Endothelial cell of umbilical vein (primary cell): ENCODE measurements at regions not wholly inside any gene's neighbourhood (a gene's known extent, or its start where the extent isn't known, plus 50 kb on each side); places are given as distances from the start of the nearest gene placed in this dataset.

Experiments used
- BruUV-seq: library from RNA; stranded (reverse); fragments of 400-500 nt; replicated peaks from 2 replicates; lab custom pipeline; 2021; lab: Mats Ljungman, UMichigan
- CTCF ChIA-PET: fragments of 300-600, 350-600 bp; sonication (Branson Sonifier 250); formaldehyde crosslinking; loops from one replicate; lab custom pipeline; 2021; ENCODE audit warnings: antibody characterized with exemption, inconsistent platforms; lab: Charles Lee
- POLR2A ChIA-PET: fragments of 300-600, 350-600 bp; sonication (Branson Sonifier 250); formaldehyde crosslinking; loops from one replicate; lab custom pipeline; 2021; ENCODE audit warnings: antibody characterized with exemption, inconsistent platforms; lab: Charles Lee
- DNase-seq: peaks from one replicate; pipeline ENCODE4 v3.0.0-alpha.2; 2011; ENCODE audit warnings: low read depth, low spot score
- FAIRE-seq: peaks from 2 replicates; lab custom pipeline; 2011; peaks lifted over from hg19 to GRCh38; lab: Jason Lieb, UNC
- H2AFZ ChIP-seq: 2 replicates; pipeline ENCODE4 v1.6.0; 2012; ENCODE audit warnings: low read depth, low read length, control low read depth, inconsistent platforms
- H3K27ac ChIP-seq: 2 replicates; pipeline ENCODE4 v1.5.1; 2011; ENCODE audit warnings: low read depth, mild to moderate bottlenecking, control low read depth, low read length, moderate library complexity; ENCODE audit not compliant: insufficient read depth
- H3K27me3 ChIP-seq, 2 experiments: 2 replicates each; pipeline versions ENCODE4 v1.6.0 to v1.6.1; 2011; ENCODE audit warnings: low read length in 2 of 2, mixed read lengths in 1 of 2; ENCODE audit not compliant: control insufficient read depth in 2 of 2, insufficient read depth in 2 of 2
- H3K36me3 ChIP-seq, 2 experiments: 2 replicates in 1 of 2; 3 replicates in 1 of 2; pipeline ENCODE4 v1.5.1; 2011; ENCODE audit warnings: low read length in 2 of 2, mild to moderate bottlenecking in 1 of 2, moderate library complexity in 1 of 2; ENCODE audit not compliant: control insufficient read depth in 2 of 2, insufficient read depth in 2 of 2; ENCODE audit errors: extremely low read depth in 1 of 2
- H3K4me1 ChIP-seq: 3 replicates; pipeline ENCODE4 v1.5.1; 2011; ENCODE audit warnings: mild to moderate bottlenecking, low read length; ENCODE audit not compliant: control insufficient read depth, insufficient read depth; ENCODE audit errors: extremely low read depth
- H3K4me2 ChIP-seq: 2 replicates; pipeline ENCODE4 v1.6.1; 2011; ENCODE audit warnings: low read length, control low read depth, mixed read lengths; ENCODE audit not compliant: insufficient read depth
- H3K4me3 ChIP-seq, 3 experiments: fragments of 200-600 bp in 1 of 3; sonication (generic), shearing (Covaris generic) in 1 of 3; replicated peaks in 1 of 3; 2 replicates each; pipeline ENCODE4 v1.5.1; 2011 to 2016; ENCODE audit warnings: control low read depth in 3 of 3, low read length in 3 of 3, mild to moderate bottlenecking in 2 of 3, inconsistent platforms in 1 of 3, low read depth in 1 of 3, moderate library complexity in 1 of 3; ENCODE audit not compliant: insufficient read depth in 1 of 3
- H3K79me2 ChIP-seq: 2 replicates; pipeline ENCODE4 v1.6.0; 2012; ENCODE audit warnings: low read length, inconsistent platforms; ENCODE audit not compliant: control insufficient read depth, insufficient read depth
- H3K9ac ChIP-seq: replicated peaks from 2 replicates; pipeline ENCODE3; 2011; ENCODE audit warnings: low read length, control low read depth; ENCODE audit not compliant: insufficient read depth; ENCODE audit errors: extremely low read depth
- H3K9me1 ChIP-seq: replicated peaks from 3 replicates; pipeline ENCODE4 v1.6.0; 2011; ENCODE audit warnings: mild to moderate bottlenecking, low read length; ENCODE audit not compliant: control insufficient read depth, insufficient read depth; ENCODE audit errors: extremely low read depth
- H3K9me3 ChIP-seq: replicated peaks from 2 replicates; pipeline ENCODE4 v1.5.1; 2012; ENCODE audit warnings: low read length, inconsistent platforms; ENCODE audit not compliant: control insufficient read depth, insufficient read depth
- H4K20me1 ChIP-seq: replicated peaks from 2 replicates; pipeline ENCODE3; 2011; ENCODE audit warnings: mild to moderate bottlenecking, low read length; ENCODE audit not compliant: control insufficient read depth, insufficient read depth; ENCODE audit errors: extremely low read depth
- dilution Hi-C: fragments of 300-500 bp; cut with MboI; formaldehyde crosslinking; loops from one replicate; pipeline ENCODE4 v1.15.0; 2019; ENCODE audit warnings: low sequenced_read_pairs; ENCODE audit not compliant: extremely low pct_ligation_motif_present
- intact Hi-C: fragments of 100-400 bp; cut with micrococcal nuclease; formaldehyde crosslinking; loops from one replicate; pipeline ENCODE4 v1.10.0; 2022
- TF ChIP-seq, protein P1 (sequence below), 2 donors: IDR thresholded peaks; 1 replicate in 1 of 2; 2 replicates in 1 of 2; pipeline ENCODE4 v1.5.1; 2011; ENCODE audit warnings: low read length in 2 of 2, mild to moderate bottlenecking in 2 of 2, moderate library complexity in 2 of 2, control low read depth in 1 of 2, inconsistent platforms in 1 of 2, low read depth in 1 of 2; ENCODE audit not compliant: insufficient read depth in 1 of 2; ENCODE audit errors: extremely low read depth in 1 of 2

DNA sequence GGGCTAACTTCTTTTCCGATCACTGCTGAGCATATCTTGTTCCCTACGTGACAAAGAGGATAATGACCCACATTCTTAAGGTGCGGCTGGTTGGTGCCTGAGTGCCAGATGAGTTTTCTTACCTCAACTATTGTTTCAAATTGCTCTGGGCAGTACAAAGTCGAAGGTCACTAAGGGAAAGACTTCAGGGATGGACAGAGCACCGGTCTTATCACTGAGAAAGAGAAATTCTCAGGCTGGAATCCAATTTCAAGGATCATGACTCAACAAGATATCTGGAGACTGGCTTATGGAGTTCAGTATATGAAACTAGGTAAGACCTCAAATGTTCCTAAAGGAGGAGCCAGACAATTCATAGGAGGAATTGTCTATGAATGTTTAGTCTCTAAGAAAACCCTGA, 780.3 kb downstream of the SUGCT start:
- no peak overlapping the region for H2AFZ ChIP-seq
- CTCF ChIA-PET = no interaction called here
- no peak overlapping the region for H3K4me2 ChIP-seq
- no peaks in the 10 kb centered on the region for H3K4me1 ChIP-seq
- no peak for FAIRE-seq
- H3K27ac ChIP-seq = no peak overlapping the region
- no peaks in the 10 kb centered on the region for H3K79me2 ChIP-seq
- no peaks in the 10 kb centered on the region for H3K36me3 ChIP-seq
- no peaks in the 10 kb centered on the region for H3K9me1 ChIP-seq
- BruUV-seq = no TSS peak
- POLR2A ChIA-PET = no interaction called here
- intact Hi-C loops (no loop called here), dilution Hi-C loops (no loop called here)
- TF ChIP-seq, protein P1, sequence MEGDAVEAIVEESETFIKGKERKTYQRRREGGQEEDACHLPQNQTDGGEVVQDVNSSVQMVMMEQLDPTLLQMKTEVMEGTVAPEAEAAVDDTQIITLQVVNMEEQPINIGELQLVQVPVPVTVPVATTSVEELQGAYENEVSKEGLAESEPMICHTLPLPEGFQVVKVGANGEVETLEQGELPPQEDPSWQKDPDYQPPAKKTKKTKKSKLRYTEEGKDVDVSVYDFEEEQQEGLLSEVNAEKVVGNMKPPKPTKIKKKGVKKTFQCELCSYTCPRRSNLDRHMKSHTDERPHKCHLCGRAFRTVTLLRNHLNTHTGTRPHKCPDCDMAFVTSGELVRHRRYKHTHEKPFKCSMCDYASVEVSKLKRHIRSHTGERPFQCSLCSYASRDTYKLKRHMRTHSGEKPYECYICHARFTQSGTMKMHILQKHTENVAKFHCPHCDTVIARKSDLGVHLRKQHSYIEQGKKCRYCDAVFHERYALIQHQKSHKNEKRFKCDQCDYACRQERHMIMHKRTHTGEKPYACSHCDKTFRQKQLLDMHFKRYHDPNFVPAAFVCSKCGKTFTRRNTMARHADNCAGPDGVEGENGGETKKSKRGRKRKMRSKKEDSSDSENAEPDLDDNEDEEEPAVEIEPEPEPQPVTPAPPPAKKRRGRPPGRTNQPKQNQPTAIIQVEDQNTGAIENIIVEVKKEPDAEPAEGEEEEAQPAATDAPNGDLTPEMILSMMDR (IDR thresholded peaks at IDR 0.05; ENCODE audit: extremely low read depth in 1 of 2, insufficient read depth in 1 of 2, low read depth in 1 of 2, low read length in 2 of 2) = no peak
- H3K4me3 ChIP-seq = no peak overlapping the region
- no peaks in the 10 kb centered on the region for H4K20me1 ChIP-seq
- DNase-seq = no peak
- no peaks in the 10 kb centered on the region for H3K9me3 ChIP-seq
- no peaks in the 10 kb centered on the region for H3K27me3 ChIP-seq
- no peak overlapping the region for H3K9ac ChIP-seq
